ENCODE measurements at regions not wholly inside any gene's neighbourhood (a gene's known extent, or its start where the extent isn't known, plus 50 kb on each side); places are given as distances from the start of the nearest gene placed in this dataset.

DNA sequence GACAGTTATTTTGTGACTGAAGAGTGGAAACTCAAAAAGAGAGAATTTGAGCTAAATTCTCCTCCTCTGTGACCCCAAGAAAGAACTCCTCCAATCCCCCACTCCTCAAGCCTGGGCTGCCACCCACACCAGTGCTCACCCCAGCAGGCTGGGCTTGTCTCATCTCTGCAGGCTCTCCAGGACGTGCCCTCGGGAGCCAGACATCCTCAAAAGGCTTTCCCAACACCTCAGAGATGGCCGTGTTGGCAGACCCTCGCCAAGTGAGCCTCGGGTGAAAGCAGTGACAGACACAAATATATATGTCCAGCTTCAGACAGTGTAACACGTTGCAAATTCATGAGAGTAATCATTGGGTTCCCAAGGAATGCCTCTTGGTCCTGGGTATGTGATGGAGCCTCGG lies 377.7 kb upstream of the SALL3 start:
- DNase-seq (ENCODE audit: low spot score) = no peak

DNA sequence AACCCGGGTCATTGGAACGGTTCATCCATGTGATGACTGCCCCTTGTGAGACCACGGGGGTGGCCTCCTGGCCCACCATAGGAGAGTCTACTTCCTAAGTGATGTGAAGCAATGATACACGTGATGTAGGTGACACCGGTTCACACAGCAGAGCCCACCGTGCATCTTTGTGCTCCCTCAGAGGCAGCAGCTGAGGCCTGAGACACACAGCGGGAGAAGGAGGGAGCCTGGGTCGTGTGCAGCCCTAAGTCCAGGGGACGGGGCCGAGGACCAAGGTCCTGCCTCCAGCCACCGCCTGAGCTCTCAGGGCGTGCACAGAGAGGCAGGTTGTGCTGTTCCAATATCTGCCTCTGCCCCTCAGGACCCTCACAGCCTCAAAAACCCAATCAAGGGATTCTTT lies 377.2 kb upstream of the SALL3 start:
- no peak for DNase-seq (ENCODE audit: low spot score)

DNA sequence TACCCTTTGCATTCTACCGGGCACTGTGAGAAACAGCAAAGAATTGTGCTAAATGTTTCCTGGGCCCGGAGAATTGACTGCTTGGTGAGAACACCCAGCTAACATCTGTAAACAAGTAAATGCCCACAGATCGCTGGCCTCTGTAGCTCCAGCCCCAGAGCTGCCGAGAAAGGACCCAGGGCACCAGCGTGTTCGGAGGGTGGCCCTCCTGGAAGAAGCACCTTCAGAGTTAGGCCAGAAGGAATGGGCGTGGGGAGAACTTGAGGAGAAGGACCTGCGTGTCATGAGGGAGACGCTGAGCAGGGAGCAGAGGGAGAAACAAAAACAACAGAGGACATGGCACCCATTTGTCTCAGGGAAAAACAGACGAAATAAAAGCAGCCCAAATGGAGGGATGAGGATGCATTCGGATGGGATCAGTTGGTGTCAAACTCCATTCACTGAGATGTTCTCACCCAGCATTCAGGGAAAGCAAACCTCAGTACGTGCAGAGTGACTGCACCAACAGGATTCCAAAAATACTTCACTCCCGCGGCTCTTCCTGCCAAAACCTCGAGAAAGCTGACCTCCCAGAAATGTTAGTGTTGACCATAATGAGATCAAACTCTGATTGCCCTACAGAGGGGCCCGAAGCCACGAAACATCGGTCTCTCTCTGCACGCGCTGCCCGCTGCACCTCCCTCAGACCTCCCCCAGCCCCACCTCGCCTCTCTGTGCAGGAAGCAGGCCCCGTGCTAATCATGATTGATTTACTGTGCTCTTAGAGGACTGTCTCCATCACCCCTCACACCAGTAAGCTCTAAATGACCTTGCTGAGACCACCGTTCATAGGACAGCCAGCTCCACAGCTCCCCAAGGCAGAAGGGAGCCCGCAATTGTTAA lies 376.3 kb upstream of the SALL3 start:
- DNase-seq (ENCODE audit: low spot score) = no peak

DNA sequence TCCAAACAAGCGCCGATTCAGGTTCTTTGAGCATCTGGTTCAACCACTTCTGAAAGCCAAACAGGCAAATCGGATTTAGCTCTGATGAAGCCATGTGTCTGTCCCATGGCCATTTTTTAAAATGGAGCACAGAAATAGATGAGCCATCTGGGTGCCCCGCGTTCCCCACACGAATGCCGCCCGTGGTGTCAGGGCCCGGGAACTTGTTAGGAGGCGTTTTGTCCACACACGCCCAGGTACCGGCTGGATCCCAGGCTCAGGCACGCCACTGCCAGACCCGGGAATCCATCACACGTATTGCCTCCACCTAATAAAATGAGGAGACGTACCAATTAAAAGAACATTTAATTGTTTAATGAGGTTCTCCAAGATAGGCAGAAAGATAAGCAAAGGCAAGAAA lies 374.4 kb upstream of the SALL3 start:
- DNase-seq (ENCODE audit: low spot score) = no peak

DNA sequence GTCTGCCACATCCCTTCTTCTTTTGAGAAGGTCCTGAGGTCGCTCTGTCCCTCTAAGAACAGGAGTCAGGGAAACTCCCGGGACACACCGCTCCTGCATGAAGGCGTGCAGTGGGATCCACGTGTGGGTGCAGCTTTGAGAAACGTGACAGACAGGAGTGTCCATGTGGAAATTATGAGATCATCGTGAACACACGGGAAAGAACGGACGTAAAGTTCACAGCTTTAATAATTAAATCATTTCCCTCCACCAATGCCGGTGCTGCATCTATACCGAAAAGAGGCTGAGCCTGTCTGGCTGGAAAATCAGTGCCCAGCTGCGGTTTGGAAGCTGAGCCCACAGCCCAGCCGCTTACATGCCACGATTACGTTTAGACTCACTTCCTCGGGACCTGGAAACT lies 372.4 kb upstream of the SALL3 start:
- no peak for DNase-seq (ENCODE audit: low spot score)

DNA sequence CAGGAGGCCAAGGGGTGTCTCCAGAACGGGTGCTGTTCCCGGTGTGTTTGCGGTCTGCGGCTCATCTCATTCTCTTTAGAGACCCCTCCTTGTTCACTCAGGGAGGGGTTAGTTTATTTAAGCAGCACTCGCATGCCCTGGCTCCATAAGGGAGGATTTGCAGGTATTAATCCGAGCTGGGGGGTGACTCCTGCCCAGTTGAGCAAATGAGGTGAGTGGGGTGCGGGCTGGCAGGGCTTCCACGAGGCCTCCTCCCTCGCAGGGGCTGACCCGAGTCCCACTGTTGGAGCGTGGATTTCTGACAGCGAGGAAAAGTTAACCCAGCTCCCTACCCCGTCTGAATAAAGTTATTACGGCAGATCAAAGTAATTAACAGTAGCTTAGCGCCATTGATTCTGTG lies 371.8 kb upstream of the SALL3 start:
- DNase-seq (ENCODE audit: low spot score) = no peak

DNA sequence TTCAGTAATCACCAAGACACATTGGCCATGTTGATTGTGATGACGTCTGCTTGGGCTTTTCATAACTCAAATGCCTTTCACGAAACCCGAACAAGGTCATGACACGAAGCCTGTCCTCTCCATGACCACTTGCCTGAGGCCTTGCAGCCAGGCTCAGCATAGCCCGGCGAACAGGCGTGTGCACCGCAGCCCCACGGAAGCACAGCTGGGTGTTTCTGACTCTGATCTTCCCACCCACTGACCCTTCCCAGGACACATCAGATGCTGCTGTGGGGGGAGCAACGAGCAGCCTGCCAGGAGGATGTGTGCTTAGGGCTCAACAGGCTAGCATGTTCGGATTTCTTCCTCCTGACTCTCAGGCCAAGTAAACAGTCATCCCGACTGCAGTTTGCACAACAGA lies 369.4 kb upstream of the SALL3 start:
- DNase-seq (ENCODE audit: low spot score) = no peak

DNA sequence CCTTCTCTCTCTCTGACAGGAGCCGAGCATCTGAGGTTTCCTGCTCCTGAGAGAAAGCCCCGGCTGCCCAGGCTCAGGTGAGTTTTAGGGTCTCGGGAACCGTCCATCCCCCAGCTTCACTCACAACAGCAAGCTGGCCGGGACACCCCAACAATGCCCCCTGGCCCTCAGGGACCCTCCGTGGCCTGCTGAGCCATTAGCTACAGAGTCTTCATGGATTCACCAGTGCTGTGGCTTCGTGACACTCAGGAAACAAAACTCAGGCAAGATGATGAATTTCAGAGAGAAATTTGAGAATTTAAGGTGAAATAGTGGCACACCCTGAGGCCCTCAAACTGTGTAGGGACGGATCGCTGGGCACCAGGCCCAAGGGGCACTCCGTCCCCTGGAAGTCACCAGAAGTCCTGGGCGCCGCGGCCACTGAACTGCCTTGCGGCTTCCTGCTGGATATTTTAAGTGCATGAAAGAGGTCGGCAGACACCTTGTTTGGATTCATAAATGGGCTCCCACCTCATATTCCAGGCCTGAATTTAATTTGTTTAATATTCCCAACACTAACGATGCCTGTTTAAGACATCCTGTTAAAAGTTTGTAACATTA lies 368.3 kb upstream of the SALL3 start:
- DNase-seq (ENCODE audit: low spot score) = no peak

DNA sequence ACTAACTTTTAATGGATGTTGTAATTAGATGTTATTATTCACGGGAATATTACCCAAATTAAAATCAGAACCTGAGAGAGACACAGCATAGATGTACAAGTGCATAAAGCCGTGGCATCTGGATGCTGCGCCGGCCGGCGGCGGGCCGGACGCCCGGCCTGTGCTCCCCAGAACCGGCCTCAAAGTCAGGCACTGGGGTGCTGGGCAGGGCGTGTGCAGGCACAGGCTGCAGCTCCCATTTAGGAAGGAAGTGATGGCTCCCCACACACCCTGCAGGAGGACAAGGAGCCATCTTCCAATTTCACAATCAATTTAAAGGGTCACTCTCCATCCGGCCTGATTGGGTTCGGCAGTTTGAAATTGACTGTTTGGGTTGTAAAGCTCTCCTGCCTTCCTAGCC lies 367.7 kb upstream of the SALL3 start:
- no peak for DNase-seq (ENCODE audit: low spot score)

DNA sequence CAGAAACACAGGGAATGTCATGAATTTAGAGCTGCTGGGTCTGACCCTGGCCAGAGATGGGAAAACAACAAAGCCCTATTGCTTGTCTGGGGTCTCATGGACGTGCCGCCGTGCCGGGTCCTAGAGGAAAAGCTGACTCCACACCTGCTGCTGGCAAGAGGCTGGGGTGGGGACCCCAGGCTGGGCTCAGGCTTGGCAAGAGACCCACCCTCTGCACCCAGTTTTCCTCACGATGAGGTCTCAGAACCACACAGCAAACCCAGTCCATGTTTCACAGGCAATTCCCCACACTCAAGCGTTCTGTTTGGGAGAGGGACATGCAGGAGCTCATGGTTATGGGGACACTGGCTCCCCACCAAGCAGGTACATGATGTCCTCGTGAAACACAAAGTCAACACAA lies 367.3 kb upstream of the SALL3 start:
- DNase-seq (ENCODE audit: low spot score) = no peak

DNA sequence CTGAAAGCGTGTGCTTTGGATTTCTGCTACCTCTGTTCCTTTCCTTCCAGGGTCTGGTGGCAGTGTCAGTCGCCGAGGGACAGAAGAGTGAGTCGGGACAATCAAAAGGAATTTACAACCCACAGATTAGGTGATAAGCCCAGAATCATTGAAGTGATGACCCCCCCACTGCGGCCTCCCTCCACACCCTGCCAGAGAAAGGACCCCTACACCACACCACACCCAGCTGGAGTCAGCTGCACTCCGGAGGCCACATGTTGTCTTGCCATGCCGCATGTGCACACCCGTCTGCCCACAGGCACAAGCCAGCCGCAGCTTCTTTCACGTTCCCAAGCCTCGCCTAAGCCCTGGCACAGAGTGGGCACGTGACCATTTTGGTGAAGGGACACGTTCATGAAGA lies 366.8 kb upstream of the SALL3 start:
- DNase-seq (ENCODE audit: low spot score) = no peak

DNA sequence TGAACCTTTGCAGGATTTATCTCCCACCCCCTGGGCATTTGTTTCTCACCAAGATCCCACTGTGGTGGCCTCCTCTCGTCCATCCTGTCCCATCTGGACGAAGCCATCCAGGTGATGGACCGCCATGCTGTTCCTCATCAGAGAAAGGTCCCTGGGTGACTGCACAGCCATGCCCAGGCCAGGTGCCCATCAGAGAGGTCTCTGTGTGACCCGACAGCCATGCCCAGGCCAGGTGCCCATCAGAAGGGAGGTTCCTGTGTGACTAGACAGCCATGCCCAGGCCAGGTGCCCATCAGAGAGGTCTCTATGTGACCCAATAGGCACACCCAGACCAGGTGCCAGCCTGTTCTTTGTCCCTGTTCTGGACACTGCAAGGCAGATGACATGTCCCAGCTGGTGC lies 360.9 kb upstream of the SALL3 start:
- no peak for DNase-seq (ENCODE audit: low spot score)

DNA sequence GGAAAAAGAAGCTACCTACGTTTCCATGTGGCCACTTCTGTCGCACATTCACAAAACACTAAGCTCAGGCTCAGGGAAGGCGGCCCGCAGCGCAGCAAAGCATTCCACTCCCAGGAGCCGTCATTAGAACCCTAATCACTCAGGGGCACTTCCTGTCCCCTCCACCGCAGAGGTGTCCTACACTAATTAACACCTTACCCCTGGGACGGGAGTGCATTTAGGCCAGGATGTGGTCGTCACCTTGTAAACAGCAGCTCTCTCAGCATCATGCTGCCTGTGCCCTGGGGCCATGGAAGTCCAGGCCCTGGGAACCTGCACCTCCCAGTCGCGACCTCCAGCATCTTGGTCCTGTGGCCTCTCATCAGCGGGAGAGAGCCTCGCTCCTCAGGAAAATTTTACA lies 359.8 kb upstream of the SALL3 start:
- DNase-seq (ENCODE audit: low spot score) = no peak

DNA sequence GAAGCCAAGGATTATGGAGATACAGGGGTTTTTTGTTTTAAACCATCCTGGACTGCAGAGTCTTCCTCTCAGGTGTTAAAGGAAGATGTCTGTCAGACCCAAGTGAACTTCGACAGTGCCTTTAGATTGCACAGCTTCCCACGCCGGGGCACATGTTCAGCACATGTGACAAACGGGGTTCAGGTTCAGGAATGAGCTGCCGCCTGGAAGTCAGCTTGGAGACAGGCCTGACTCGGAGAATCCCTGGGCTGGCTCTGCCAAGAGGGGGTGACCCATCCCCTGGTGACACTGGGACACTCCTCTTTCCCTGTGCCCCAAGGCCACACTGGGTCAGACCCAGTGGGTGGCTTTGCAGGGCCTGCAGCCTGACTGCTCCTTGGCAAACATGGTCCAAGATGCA lies 359.3 kb upstream of the SALL3 start:
- no peak for DNase-seq (ENCODE audit: low spot score)

DNA sequence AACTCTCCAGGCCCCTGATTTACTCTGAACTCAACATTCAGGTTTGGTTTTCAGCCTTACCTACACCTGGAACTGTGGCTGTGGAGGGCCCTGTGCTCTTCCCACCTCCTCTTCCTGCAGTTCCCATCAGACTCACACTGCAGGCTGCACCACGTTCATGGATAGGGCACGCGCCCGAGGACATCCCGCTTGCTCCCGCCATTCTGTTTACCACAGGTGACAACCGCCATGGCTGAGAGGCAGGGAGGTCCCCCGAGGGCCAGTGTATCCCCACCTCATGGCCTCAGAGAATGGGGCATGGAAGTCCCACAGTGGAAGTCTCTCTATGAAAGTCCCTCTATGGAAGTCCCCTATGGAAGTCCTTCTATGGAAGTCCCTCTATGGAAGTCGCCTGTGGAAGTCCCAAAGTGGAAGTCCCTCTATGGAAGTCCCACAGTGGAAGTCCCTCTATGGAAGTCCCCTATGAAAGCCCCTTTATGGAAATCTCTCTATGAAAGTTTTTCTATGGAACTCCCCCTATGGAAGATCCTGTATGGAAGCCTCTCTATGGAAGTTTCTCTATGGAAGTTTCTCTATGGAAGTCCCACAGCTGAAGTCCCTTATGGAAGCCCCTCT lies 358.4 kb upstream of the SALL3 start:
- no peak for DNase-seq (ENCODE audit: low spot score)

DNA sequence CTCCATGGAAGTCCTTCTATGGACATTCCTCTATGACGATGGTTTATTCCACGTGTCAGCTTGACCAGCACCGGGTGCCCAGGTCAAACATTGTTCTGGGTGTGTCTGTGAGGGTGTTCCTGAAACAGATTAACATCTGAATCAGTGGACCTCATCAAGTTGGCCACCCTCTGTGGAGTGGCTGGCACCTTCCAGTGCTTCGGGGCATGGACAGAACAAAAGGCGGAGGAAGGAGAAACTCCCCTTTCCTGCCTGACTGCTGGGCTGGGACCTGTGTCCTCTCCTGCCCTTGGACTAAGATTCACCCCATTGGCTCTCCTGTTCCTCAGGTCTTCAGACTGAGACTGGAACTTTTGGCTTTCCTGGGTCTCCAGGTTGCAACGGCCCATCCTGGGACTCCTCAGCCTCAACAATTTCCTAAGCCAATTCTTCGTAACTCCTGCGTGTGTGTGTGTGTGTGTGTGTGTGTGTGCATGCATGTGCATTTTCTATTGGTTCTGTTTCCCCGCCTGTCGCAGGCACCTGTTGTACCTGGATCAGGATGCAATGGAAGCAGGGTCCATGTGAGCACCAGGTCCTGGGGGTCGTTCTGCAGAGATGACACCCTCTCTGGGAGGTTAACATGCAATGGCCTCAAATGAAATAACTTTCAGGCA lies 357.2 kb upstream of the SALL3 start:
- no peak for DNase-seq (ENCODE audit: low spot score)

DNA sequence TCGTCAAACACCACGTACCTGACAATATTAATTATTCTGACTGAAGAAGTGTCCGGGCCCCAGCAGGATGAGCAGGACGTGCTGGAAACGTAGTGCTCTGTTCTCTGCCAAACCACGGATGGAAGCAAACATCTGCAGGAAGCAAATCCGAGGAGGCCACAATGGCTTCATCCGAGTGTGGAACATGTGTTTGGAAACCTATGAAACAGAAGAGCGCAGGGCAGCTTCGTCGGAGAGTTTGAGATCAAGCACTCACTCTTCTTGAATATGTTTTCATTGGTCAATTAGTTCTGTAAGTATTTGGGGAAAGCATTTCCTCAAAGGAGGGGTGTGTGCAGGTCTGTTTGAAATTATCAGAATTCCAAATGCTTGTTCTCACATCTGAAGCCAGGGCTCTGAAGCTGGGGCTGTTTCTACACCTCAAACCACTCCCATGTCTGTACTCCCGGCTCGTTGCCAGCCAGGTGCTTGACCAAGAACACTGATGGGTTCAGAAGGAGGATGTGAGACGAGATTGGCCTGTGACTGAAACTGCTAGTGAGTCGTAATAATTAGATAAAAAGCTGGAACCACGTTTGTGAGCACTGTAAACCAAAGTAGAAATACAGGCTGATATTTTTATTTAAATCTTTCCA lies 356.6 kb upstream of the SALL3 start:
- no peak for DNase-seq (ENCODE audit: low spot score)

DNA sequence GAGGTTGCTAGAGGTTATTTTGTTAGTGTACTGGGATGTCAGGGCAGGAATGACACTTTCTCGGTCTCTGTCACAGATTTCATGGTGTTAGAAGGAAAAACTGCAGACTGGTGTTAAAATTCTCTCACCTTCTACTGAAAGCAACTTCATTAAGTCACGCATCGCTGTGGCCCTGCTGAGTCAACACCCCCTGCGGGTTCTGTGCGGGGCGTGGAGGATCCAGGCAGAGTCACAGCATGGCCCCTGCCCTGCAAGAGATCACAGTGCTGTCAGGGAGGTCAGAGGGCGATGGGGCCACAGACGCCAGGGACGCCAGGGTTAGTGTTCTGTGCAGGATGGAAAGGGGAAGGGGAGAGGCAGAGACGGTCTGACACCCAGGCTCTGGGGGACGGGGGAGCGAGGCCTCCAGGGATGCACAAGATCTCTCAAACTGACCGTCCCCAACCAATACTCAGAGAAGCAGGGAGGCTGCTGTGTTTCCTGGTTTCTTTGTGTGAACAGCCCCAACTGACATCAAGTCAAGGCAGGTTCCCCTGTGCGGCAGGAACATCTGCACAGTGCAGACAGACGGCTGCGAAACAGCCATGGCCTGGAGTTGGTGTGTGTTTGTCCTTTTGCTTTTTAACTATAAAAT lies 354.9 kb upstream of the SALL3 start:
- no peak for DNase-seq (ENCODE audit: low spot score)

DNA sequence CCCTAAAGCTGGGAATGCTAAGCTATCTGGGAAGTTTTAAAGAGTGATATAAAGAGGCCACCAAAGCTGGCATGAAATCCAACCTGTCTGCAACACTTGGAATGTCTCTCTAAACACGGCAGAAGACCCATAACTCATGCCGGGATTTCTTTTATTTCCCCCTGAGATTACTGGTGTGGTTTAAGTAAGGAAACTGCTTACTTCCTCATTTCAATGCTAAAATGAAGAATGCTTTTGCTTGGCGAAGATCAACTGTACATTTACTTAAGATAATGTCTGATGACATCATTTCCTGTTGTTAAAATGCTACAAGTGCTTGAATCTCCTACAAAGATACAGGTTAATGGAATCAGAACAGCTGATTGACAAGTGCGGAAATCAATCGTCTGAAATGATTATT lies 353.8 kb upstream of the SALL3 start:
- no peak for DNase-seq (ENCODE audit: low spot score)

DNA sequence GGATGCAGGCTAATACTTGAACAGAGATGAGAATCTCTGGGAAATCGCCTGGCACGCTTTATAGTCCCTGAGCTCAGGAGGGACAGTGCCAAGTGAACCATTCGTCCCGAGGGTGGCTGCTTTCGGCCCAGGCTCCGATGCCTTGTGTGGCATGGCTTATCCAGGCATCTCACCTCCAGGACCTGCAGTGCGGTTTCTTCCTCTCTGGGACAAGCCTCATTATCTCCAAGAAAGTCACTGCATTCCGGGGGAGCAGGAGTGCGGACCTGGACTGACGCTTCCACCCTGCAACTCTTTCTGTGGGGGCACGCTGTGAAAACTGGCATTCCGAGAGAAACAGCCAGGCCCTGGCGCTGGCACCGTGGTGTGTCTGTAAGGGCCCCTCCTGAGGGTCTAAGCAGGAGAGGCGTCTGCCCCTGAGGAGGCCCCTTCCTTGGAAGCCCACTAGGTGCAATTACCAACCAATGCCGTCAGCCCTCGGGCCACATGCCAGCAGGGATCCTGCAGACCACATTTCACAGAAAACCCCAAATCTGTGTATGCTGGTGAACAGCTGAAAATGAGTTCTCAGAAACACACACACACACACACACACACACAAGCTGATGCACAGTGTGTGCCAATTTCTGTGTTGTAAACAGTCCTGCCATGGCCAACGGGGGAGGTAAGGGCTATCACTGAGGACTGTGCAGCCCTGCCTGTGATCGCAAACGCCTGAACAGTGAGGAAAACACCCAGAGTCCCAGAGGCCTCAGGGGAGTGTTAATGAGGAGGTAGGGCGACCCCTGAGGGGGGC lies 351.9 kb upstream of the SALL3 start:
- no peak for DNase-seq (ENCODE audit: low spot score)

DNA sequence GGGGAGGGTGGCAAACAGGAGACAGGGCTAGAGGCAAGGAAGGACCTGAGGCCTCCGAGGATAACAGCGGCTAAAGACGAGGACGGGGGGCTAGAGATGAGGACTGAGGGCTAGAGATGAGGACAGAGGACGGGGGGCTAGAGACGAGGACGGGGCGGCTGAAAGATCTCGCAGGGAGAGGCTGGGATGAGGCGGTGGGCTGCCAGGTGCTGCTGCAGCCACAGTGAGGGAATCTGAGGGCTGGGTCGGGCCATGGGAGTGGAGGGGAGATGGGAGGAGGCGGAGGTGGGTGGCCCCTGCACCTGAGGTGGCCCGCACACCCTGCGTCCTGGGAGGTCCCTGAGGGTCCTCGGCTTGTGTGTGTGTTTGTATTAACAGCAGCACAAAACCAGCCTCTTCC lies 350.2 kb upstream of the SALL3 start:
- DNase-seq (ENCODE audit: low spot score) = no peak

Data from activated CD4-positive, alpha-beta T cell treated with anti-CD3 and anti-CD28 coated beads, Interleukin-2, Interleukin-4, amounts not matched to agents 100 ng/mL and 50 ng/mL, durations not matched to agents 16 hours and 8 hours (primary cell).